Endodermal cell (in vitro differentiated cells): ENCODE measurements at regions not wholly inside any gene's neighbourhood (a gene's known extent, or its start where the extent isn't known, plus 50 kb on each side); places are given as distances from the start of the nearest gene placed in this dataset.

Source experiments
- DNase-seq: peaks from one replicate; pipeline ENCODE4 v3.0.0-alpha.2; 2017
- H3K27ac ChIP-seq: 2 replicates; pipeline ENCODE4 v1.5.1; 2013; ENCODE audit warnings: mild to moderate bottlenecking, low read depth, low read length, moderate library complexity
- H3K27me3 ChIP-seq: 2 replicates; pipeline ENCODE4 v1.6.1; 2013; ENCODE audit warnings: mild to moderate bottlenecking, low read length, moderate library complexity; ENCODE audit not compliant: insufficient read depth, control insufficient read depth, poor library complexity, severe bottlenecking
- H3K36me3 ChIP-seq: 2 replicates; pipeline ENCODE4 v1.7.0; 2013; ENCODE audit warnings: mild to moderate bottlenecking, low read length, moderate library complexity; ENCODE audit not compliant: control insufficient read depth, insufficient read depth
- H3K4me1 ChIP-seq: one replicate; pipeline ENCODE4 v1.7.0; 2013; ENCODE audit warnings: low read length; ENCODE audit not compliant: control insufficient read depth, insufficient read depth
- H3K4me3 ChIP-seq: 2 replicates; pipeline ENCODE4 v1.5.1; 2013; ENCODE audit warnings: mild to moderate bottlenecking, low read length, moderate library complexity
- H3K9ac ChIP-seq: 2 replicates; pipeline ENCODE4 v1.6.1; 2013; ENCODE audit warnings: mild to moderate bottlenecking, low read length, moderate library complexity; ENCODE audit not compliant: poor library complexity, severe bottlenecking; ENCODE audit errors: extremely low read depth
- H3K9me3 ChIP-seq: 2 replicates; pipeline ENCODE4 v1.6.1; 2013; ENCODE audit warnings: mild to moderate bottlenecking, low read length, moderate library complexity; ENCODE audit not compliant: control insufficient read depth
- H3K27ac Mint-ChIP-seq: 2 replicates; pipeline ENCODE4 v1.8.0; 2020; ENCODE audit warnings: mixed read lengths
- H3K27me3 Mint-ChIP-seq: 2 replicates; pipeline ENCODE4 v1.8.0; 2021; ENCODE audit warnings: mild to moderate bottlenecking, mixed read lengths; ENCODE audit not compliant: insufficient read depth
- H3K36me3 Mint-ChIP-seq: 2 replicates; pipeline ENCODE4 v1.8.0; 2020; ENCODE audit warnings: low read depth, mixed read lengths
- H3K4me1 Mint-ChIP-seq: 2 replicates; pipeline ENCODE4 v1.8.0; 2020; ENCODE audit warnings: mixed read lengths
- H3K4me3 Mint-ChIP-seq: 2 replicates; pipeline ENCODE4 v1.8.0; 2020; ENCODE audit warnings: mild to moderate bottlenecking, moderate library complexity, mixed read lengths
- H3K9me3 Mint-ChIP-seq: 2 replicates; pipeline ENCODE4 v1.8.0; 2020; ENCODE audit warnings: mild to moderate bottlenecking, mixed read lengths
- CTCF ChIP-seq: fragments of 200-600 bp; sonication (generic); conservative IDR thresholded peaks from 2 replicates; pipeline ENCODE4 v1.5.0; 2021; ENCODE audit warnings: antibody characterized with exemption, mild to moderate bottlenecking
- WGBS, 2 experiments: methylation state at CpG; one replicate each; pipeline versions ENCODE4 v1.1.5 to v1.1.7; 2013; ENCODE audit warnings: missing lambda C conversion rate in 2 of 2, mixed read lengths in 1 of 2; ENCODE audit not compliant: insufficient coverage in 1 of 2, insufficient read length in 1 of 2; 5-methylcytosine and 5-hydroxymethylcytosine counted together

- no peak for DNase-seq
- H3K27me3 ChIP-seq: no peaks in the 10 kb centered on the region
- no peak overlapping the region for H3K9ac ChIP-seq
- peaks cover 6% of the 10 kb centered on the region for H3K9me3 ChIP-seq
- Mint-ChIP-seq H3K36me3 (no peaks in the 10 kb centered on the region), H3K4me1 (no peaks in the 10 kb centered on the region), H3K27ac (no peak overlapping the region), H3K27me3 (peaks cover 11% of the 10 kb centered on the region), H3K4me3 (no peak overlapping the region), H3K9me3 (no peaks in the 10 kb centered on the region)
- no peak for TF ChIP-seq CTCF
- H3K4me1 ChIP-seq: no peaks in the 10 kb centered on the region
- no peaks in the 10 kb centered on the region for H3K36me3 ChIP-seq
- H3K4me3 ChIP-seq: no peak overlapping the region
- WGBS, 2 experiments: 33 to 39% methylated on average over 1 of the region's 1 CpG
- no peak overlapping the region for H3K27ac ChIP-seq
Measured at GRCh38 chr3:4021162-4021561, 221.9 kb downstream of the LRRN1 start.

GRCh38 chr3:4029135-4029534 is 229.9 kb downstream of the LRRN1 start:
- H3K4me1 Mint-ChIP-seq: no peaks in the 10 kb centered on the region
- H3K4me1 ChIP-seq: no peaks in the 10 kb centered on the region
- 92 to 94% methylated on average over 2 to 7 of the region's 7 CpGs for WGBS, 2 experiments
- no peak overlapping the region for H3K27ac ChIP-seq
- no peaks in the 10 kb centered on the region for H3K9me3 Mint-ChIP-seq
- H3K36me3 Mint-ChIP-seq: no peaks in the 10 kb centered on the region
- peaks cover 12% of the 10 kb centered on the region for H3K27me3 Mint-ChIP-seq
- H3K9ac ChIP-seq: no peak overlapping the region
- H3K27ac Mint-ChIP-seq: no peak overlapping the region
- H3K4me3 Mint-ChIP-seq: no peak overlapping the region
- no peaks in the 10 kb centered on the region for H3K27me3 ChIP-seq
- H3K9me3 ChIP-seq: no peaks in the 10 kb centered on the region
- no peak for DNase-seq
- TF ChIP-seq CTCF: no peak
- H3K4me3 ChIP-seq: no peak overlapping the region
- H3K36me3 ChIP-seq: no peaks in the 10 kb centered on the region

- Mint-ChIP-seq H3K4me1 (no peaks in the 10 kb centered on the region), H3K27ac (no peak overlapping the region), H3K4me3 (no peak overlapping the region), H3K9me3 (no peaks in the 10 kb centered on the region), H3K36me3 (no peaks in the 10 kb centered on the region), H3K27me3 (peaks cover 11% of the 10 kb centered on the region)
- Histone ChIP-seq H3K4me3 (no peak overlapping the region), H3K27me3 (no peaks in the 10 kb centered on the region), H3K9me3 (no peaks in the 10 kb centered on the region), H3K4me1 (no peaks in the 10 kb centered on the region), H3K27ac (no peak overlapping the region), H3K36me3 (no peaks in the 10 kb centered on the region), H3K9ac (no peak overlapping the region)
- DNase-seq: no peak
- WGBS, 2 experiments: 83 to 98% methylated on average over 1 of the region's 1 CpG
- no peak for TF ChIP-seq CTCF
Measured at GRCh38 chr3:4030624-4031023, 231.4 kb downstream of the LRRN1 start.
